Panc1 (cell line): ENCODE measurements at regions not wholly inside any gene's neighbourhood (a gene's known extent, or its start where the extent isn't known, plus 50 kb on each side); places are given as distances from the start of the nearest gene placed in this dataset.

Experiments
- ATAC-seq: fragments of 200-7000 bp; cut with Tn5 transposase; 2 replicates; pipeline ENCODE4 v1.9.1; 2020; ENCODE audit warnings: mild to moderate bottlenecking, moderate library complexity
- BruUV-seq: library from RNA; stranded (reverse); fragments of 400-500 nt; replicated peaks from 2 replicates; lab custom pipeline; 2021; lab: Mats Ljungman, UMichigan
- CTCF ChIA-PET: fragments of 300-600 bp; sonication (Branson Sonifier 250); formaldehyde crosslinking; loops from one replicate; lab custom pipeline; 2022; ENCODE audit warnings: antibody characterized with exemption; lab: Charles Lee
- POLR2A ChIA-PET: fragments of 300-600 bp; sonication (Branson Sonifier 250); formaldehyde crosslinking; loops from one replicate; lab custom pipeline; 2022; ENCODE audit warnings: antibody characterized with exemption; lab: Charles Lee
- DNase-seq: peaks from one replicate; pipeline ENCODE4 v3.0.0-alpha.2; 2010; ENCODE audit warnings: low read depth, low spot score
- H3K27ac ChIP-seq: 2 replicates; pipeline ENCODE4 v1.5.1; 2011; ENCODE audit warnings: mild to moderate bottlenecking, low read length, inconsistent platforms
- H3K27me3 ChIP-seq: fragments of 200-500 bp; sonication (Bioruptor generic); 2 replicates; pipeline ENCODE4 v1.6.0; 2014; ENCODE audit warnings: low read length, inconsistent platforms; ENCODE audit not compliant: control insufficient read depth, insufficient read depth
- H3K36me3 ChIP-seq: fragments of 200-500 bp; sonication (Bioruptor generic); 2 replicates; pipeline ENCODE4 v1.5.1; 2014; ENCODE audit warnings: inconsistent platforms, mild to moderate bottlenecking, low read length, moderate library complexity; ENCODE audit not compliant: control insufficient read depth, insufficient read depth
- H3K4me1 ChIP-seq: 2 replicates; pipeline ENCODE4 v1.5.1; 2011; ENCODE audit warnings: inconsistent platforms, mild to moderate bottlenecking, low read length, moderate library complexity; ENCODE audit not compliant: control insufficient read depth, insufficient read depth
- H3K4me3 ChIP-seq, 2 experiments: 2 replicates each; pipeline ENCODE4 v1.5.1; 2011 to 2012; ENCODE audit warnings: low read depth in 2 of 2, low read length in 2 of 2, mild to moderate bottlenecking in 2 of 2, inconsistent platforms in 1 of 2, moderate library complexity in 1 of 2
- H3K9me3 ChIP-seq: fragments of 200-500 bp; sonication (Bioruptor generic); 2 replicates; pipeline ENCODE4 v1.5.1; 2014; ENCODE audit warnings: low read depth, mild to moderate bottlenecking, inconsistent platforms, low read length, moderate library complexity; ENCODE audit not compliant: control insufficient read depth, insufficient read depth
- POLR2AphosphoS5 ChIP-seq: IDR thresholded peaks from 2 replicates; pipeline ENCODE4 v1.6.1; 2012; ENCODE audit warnings: mild to moderate bottlenecking, low read depth, low read length, moderate library complexity
- SIN3A ChIP-seq: IDR thresholded peaks from 2 replicates; pipeline ENCODE4 v1.6.1; 2012; ENCODE audit warnings: low read depth, mild to moderate bottlenecking, low read length, moderate library complexity, borderline replicate concordance; ENCODE audit not compliant: insufficient read depth
- TCF7L2 ChIP-seq: IDR thresholded peaks from 2 replicates; pipeline ENCODE4 v1.6.1; 2011; ENCODE audit warnings: mild to moderate bottlenecking, low read depth, low read length, inconsistent platforms
- in situ Hi-C: cut with HindIII; loops from 2 replicates; pipeline ENCODE4 v1.10.0; 2016; ENCODE audit warnings: low sequenced_read_pairs, low pct_unique_long_range_greater_than_20kb
- intact Hi-C: fragments of 100-400 bp; cut with micrococcal nuclease; formaldehyde crosslinking; loops from one replicate; pipeline ENCODE4 v1.10.0; 2022; ENCODE audit not compliant: unreplicated experiment
- TF ChIP-seq, protein P1 (sequence below), 2 experiments: IDR thresholded peaks; 2 replicates each; pipeline ENCODE4 v1.6.1; 2011 to 2012; ENCODE audit warnings: low read depth in 2 of 2, control low read depth in 1 of 2, low read length in 1 of 2, mild to moderate bottlenecking in 1 of 2, moderate library complexity in 1 of 2; ENCODE audit not compliant: insufficient read depth in 1 of 2
- TF ChIP-seq, protein P2 (sequence below): fragments of 450-650 bp; IDR thresholded peaks from 2 replicates; pipeline ENCODE4 v1.5.1; 2017; ENCODE audit warnings: mild to moderate bottlenecking

DNA sequence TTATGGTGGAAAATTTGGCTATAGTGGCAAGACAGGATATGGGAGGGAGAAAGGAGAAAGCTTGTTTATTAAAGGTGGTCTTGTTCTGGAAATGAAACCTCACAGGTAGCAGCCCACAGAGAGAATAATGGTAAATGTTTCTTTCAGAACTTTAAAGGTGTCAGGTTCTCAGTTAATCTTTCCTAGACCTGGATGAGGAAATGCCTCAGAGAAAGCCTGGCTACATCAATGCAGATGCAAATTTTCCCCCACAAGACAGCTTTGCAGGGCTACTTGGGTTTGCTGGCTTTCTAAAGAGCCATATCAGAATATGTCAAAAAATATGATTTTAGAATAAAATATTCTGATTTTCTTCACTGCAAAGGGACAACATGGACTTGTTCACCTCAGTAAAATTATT, 715.0 kb downstream of the FAM133A start:
- POLR2A ChIA-PET, result no interaction called here
- Histone ChIP-seq H3K4me1 (no peaks in the 10 kb centered on the region), H3K36me3 (no peaks in the 10 kb centered on the region), H3K9me3 (no peaks in the 10 kb centered on the region), H3K27me3 (no peaks in the 10 kb centered on the region), H3K4me3 (no peak overlapping the region), H3K27ac (no peak overlapping the region)
- in situ Hi-C loops (no loop called here), intact Hi-C loops (no loop called here)
- CTCF ChIA-PET, result no interaction called here
- ATAC-seq (no peak), DNase-seq (no peak)
- no TSS peak for BruUV-seq
- TF ChIP-seq, protein P1, sequence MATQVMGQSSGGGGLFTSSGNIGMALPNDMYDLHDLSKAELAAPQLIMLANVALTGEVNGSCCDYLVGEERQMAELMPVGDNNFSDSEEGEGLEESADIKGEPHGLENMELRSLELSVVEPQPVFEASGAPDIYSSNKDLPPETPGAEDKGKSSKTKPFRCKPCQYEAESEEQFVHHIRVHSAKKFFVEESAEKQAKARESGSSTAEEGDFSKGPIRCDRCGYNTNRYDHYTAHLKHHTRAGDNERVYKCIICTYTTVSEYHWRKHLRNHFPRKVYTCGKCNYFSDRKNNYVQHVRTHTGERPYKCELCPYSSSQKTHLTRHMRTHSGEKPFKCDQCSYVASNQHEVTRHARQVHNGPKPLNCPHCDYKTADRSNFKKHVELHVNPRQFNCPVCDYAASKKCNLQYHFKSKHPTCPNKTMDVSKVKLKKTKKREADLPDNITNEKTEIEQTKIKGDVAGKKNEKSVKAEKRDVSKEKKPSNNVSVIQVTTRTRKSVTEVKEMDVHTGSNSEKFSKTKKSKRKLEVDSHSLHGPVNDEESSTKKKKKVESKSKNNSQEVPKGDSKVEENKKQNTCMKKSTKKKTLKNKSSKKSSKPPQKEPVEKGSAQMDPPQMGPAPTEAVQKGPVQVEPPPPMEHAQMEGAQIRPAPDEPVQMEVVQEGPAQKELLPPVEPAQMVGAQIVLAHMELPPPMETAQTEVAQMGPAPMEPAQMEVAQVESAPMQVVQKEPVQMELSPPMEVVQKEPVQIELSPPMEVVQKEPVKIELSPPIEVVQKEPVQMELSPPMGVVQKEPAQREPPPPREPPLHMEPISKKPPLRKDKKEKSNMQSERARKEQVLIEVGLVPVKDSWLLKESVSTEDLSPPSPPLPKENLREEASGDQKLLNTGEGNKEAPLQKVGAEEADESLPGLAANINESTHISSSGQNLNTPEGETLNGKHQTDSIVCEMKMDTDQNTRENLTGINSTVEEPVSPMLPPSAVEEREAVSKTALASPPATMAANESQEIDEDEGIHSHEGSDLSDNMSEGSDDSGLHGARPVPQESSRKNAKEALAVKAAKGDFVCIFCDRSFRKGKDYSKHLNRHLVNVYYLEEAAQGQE (IDR thresholded peaks at IDR 0.05; ENCODE audit: insufficient read depth in 1 of 2, low read depth in 2 of 2, low read length in 1 of 2), result no peak
- TF ChIP-seq SIN3A (no peak), POLR2AphosphoS5 (no peak), TCF7L2 (no peak)
- TF ChIP-seq, protein P2, sequence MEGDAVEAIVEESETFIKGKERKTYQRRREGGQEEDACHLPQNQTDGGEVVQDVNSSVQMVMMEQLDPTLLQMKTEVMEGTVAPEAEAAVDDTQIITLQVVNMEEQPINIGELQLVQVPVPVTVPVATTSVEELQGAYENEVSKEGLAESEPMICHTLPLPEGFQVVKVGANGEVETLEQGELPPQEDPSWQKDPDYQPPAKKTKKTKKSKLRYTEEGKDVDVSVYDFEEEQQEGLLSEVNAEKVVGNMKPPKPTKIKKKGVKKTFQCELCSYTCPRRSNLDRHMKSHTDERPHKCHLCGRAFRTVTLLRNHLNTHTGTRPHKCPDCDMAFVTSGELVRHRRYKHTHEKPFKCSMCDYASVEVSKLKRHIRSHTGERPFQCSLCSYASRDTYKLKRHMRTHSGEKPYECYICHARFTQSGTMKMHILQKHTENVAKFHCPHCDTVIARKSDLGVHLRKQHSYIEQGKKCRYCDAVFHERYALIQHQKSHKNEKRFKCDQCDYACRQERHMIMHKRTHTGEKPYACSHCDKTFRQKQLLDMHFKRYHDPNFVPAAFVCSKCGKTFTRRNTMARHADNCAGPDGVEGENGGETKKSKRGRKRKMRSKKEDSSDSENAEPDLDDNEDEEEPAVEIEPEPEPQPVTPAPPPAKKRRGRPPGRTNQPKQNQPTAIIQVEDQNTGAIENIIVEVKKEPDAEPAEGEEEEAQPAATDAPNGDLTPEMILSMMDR, result no peak

DNA sequence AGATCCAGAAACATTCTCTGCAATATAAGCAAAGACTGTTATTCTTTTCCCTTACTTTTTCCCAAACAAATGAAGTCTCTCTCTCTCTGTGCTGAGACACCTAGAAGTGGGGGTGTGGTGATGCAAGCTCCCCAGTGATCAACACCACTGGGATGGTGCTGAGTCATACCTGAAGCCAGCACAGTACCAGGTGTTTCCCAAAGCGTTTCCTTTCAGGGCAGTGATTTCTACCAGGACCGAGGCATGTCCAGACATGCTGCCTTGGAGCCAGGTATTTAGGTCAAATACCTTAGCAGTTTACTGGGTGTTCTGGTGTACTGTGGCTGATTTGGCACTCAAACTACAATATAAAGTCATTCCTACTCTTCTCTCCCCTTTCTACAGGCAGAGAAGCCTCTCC, 726.5 kb downstream of the FAM133A start:
- ATAC-seq, result no peak
- POLR2A ChIA-PET, result no interaction called here

More for the DNA sequence above, 726.5 kb downstream of the FAM133A start:
- Histone ChIP-seq H3K4me1 (no peaks in the 10 kb centered on the region), H3K36me3 (no peaks in the 10 kb centered on the region), H3K4me3 (no peak overlapping the region), H3K27ac (no peak overlapping the region), H3K27me3 (no peaks in the 10 kb centered on the region), H3K9me3 (no peaks in the 10 kb centered on the region)
- no peak for DNase-seq
- intact Hi-C loops, result no loop called here
- CTCF ChIA-PET, result no interaction called here
- in situ Hi-C loops, result no loop called here
- BruUV-seq, result no TSS peak
- TF ChIP-seq TCF7L2, result no peak
- TF ChIP-seq POLR2AphosphoS5, result no peak
- TF ChIP-seq, protein P2, result no peak
- TF ChIP-seq, protein P1 (IDR thresholded peaks at IDR 0.05; ENCODE audit: insufficient read depth in 1 of 2, low read depth in 2 of 2, low read length in 1 of 2), result no peak
- no peak for TF ChIP-seq SIN3A
